WTC11 (cell line): ENCODE measurements at regions not wholly inside any gene's neighbourhood (a gene's known extent, or its start where the extent isn't known, plus 50 kb on each side); places are given as distances from the start of the nearest gene placed in this dataset.
A peak's percentile ranks its signal among the peaks of the same experiment; 100 is the strongest.

Experiments used
- ATAC-seq: fragments of 200-7000 bp; cut with Tn5 transposase; 2 replicates; pipeline ENCODE4 v1.10.0; 2021; ENCODE audit warnings: mild to moderate bottlenecking, moderate library complexity
- CTCF ChIA-PET: fragments of 300-600 bp; sonication (Branson Sonifier 250); formaldehyde crosslinking; loops from one replicate; lab custom pipeline; 2021; ENCODE audit warnings: antibody characterized with exemption; lab: Charles Lee
- POLR2A ChIA-PET: fragments of 350-600 bp; sonication (Branson Sonifier 250); formaldehyde crosslinking; loops from one replicate; lab custom pipeline; 2021; ENCODE audit warnings: antibody characterized with exemption; lab: Charles Lee
- DNase-seq: peaks from one replicate; pipeline ENCODE4 v3.0.0; 2021; ENCODE audit warnings: low spot score
- H3K27ac Mint-ChIP-seq: 2 replicates; pipeline ENCODE4 v1.8.0; 2021; ENCODE audit warnings: mixed read lengths
- H3K27me3 Mint-ChIP-seq: 2 replicates; pipeline ENCODE4 v1.8.0; 2021; ENCODE audit warnings: low read depth, mild to moderate bottlenecking, moderate library complexity, mixed read lengths
- H3K36me3 Mint-ChIP-seq: 2 replicates; pipeline ENCODE4 v1.8.0; 2021; ENCODE audit warnings: mixed read lengths
- H3K4me1 Mint-ChIP-seq: 2 replicates; pipeline ENCODE4 v1.8.0; 2022; ENCODE audit warnings: mixed read lengths
- H3K4me3 Mint-ChIP-seq: 2 replicates; pipeline ENCODE4 v1.8.0; 2021; ENCODE audit warnings: mild to moderate bottlenecking, moderate library complexity, mixed read lengths
- H3K9me3 Mint-ChIP-seq: 2 replicates; pipeline ENCODE4 v1.8.0; 2021; ENCODE audit warnings: mixed read lengths
- CBFB ChIP-seq: sonication (generic); formaldehyde crosslinking; IDR thresholded peaks from 2 replicates; pipeline ENCODE4 v1.8.1; 2022; ENCODE audit warnings: mild to moderate bottlenecking, low read depth, missing genetic modification reagents
- E2F1 ChIP-seq: sonication (generic); formaldehyde crosslinking; IDR thresholded peaks from 2 replicates; pipeline ENCODE4 v1.8.0; 2022; ENCODE audit warnings: mild to moderate bottlenecking, missing genetic modification reagents
- EMX1 ChIP-seq: fragments of 250-450 bp; sonication (Bioruptor Pico); IDR thresholded peaks from 2 replicates; pipeline ENCODE4 v1.8.0; 2021; ENCODE audit warnings: mild to moderate bottlenecking
- GTF2I ChIP-seq: fragments of 250-450 bp; sonication (Bioruptor Pico); conservative IDR thresholded peaks from 2 replicates; pipeline ENCODE4 v1.4.0; 2021; ENCODE audit warnings: mild to moderate bottlenecking
- HMGXB4 ChIP-seq: sonication (generic); formaldehyde crosslinking; IDR thresholded peaks from 2 replicates; pipeline ENCODE4 v1.8.1; 2023; ENCODE audit warnings: mild to moderate bottlenecking, moderate library complexity, missing genetic modification reagents
- KAT7 ChIP-seq: sonication (generic); formaldehyde crosslinking; IDR thresholded peaks from 2 replicates; pipeline ENCODE4 v1.8.1; 2023; ENCODE audit warnings: missing genetic modification reagents, mild to moderate bottlenecking, borderline replicate concordance
- NFE2L1 ChIP-seq: sonication (generic); formaldehyde crosslinking; IDR thresholded peaks from 2 replicates; pipeline ENCODE4 v1.8.1; 2023; ENCODE audit warnings: missing genetic modification reagents
- NR3C1 ChIP-seq: sonication (generic); formaldehyde crosslinking; conservative IDR thresholded peaks from 2 replicates; pipeline ENCODE4 v1.8.1; 2023; ENCODE audit warnings: low read depth, mild to moderate bottlenecking, missing genetic modification reagents
- OVOL2 ChIP-seq: fragments of 250-450 bp; sonication (Bioruptor Pico); IDR thresholded peaks from 2 replicates; pipeline ENCODE4 v1.9.0; 2021; ENCODE audit warnings: mild to moderate bottlenecking, borderline replicate concordance
- PREB ChIP-seq: sonication (generic); formaldehyde crosslinking; IDR thresholded peaks from 2 replicates; pipeline ENCODE4 v1.8.1; 2022; ENCODE audit warnings: mild to moderate bottlenecking, missing genetic modification reagents, moderate library complexity, borderline replicate concordance
- SOX15 ChIP-seq: fragments of 250-450 bp; sonication (Bioruptor Pico); IDR thresholded peaks from 2 replicates; pipeline ENCODE4 v1.9.0; 2021; ENCODE audit warnings: mild to moderate bottlenecking
- SP1 ChIP-seq: sonication (generic); formaldehyde crosslinking; conservative IDR thresholded peaks from 2 replicates; pipeline ENCODE4 v1.8.1; 2022; ENCODE audit warnings: missing genetic modification reagents
- TCF7 ChIP-seq: sonication (generic); formaldehyde crosslinking; IDR thresholded peaks from 2 replicates; pipeline ENCODE4 v1.8.0; 2022; ENCODE audit warnings: mild to moderate bottlenecking, low read depth, missing genetic modification reagents, moderate library complexity
- TEAD4 ChIP-seq: sonication (generic); formaldehyde crosslinking; IDR thresholded peaks from 2 replicates; pipeline ENCODE4 v1.8.0; 2022; ENCODE audit warnings: mild to moderate bottlenecking, missing genetic modification reagents
- USF1 ChIP-seq: sonication (generic); formaldehyde crosslinking; IDR thresholded peaks from 2 replicates; pipeline ENCODE4 v1.8.0; 2022; ENCODE audit warnings: mild to moderate bottlenecking, missing genetic modification reagents
- ZNF317 ChIP-seq: sonication (generic); formaldehyde crosslinking; IDR thresholded peaks from 2 replicates; pipeline ENCODE4 v1.8.1; 2023; ENCODE audit warnings: low read depth, mild to moderate bottlenecking, moderate library complexity, missing genetic modification reagents, borderline replicate concordance
- TF ChIP-seq, protein P1 (sequence below): fragments of 250-450 bp; sonication (Bioruptor Pico); IDR thresholded peaks from 2 replicates; pipeline ENCODE4 v1.9.0; 2021; ENCODE audit warnings: mild to moderate bottlenecking
- TF ChIP-seq, protein P2 (sequence below): sonication (generic); formaldehyde crosslinking; IDR thresholded peaks from 2 replicates; pipeline ENCODE4 v1.8.0; 2022; ENCODE audit warnings: mild to moderate bottlenecking, missing genetic modification reagents
- TF ChIP-seq, protein P3 (sequence below): fragments of 250-450 bp; sonication (Bioruptor Pico); IDR thresholded peaks from 2 replicates; pipeline ENCODE4 v1.9.0; 2021; ENCODE audit warnings: moderate library complexity, mild to moderate bottlenecking, inconsistent platforms, borderline replicate concordance

- ChIA-PET CTCF (no interaction called here), POLR2A (no interaction called here)
- Mint-ChIP-seq H3K27me3 (no peaks in the 10 kb centered on the region), H3K9me3 (no peaks in the 10 kb centered on the region), H3K4me1 (peaks cover 43% of the 10 kb centered on the region), H3K36me3 (no peaks in the 10 kb centered on the region), H3K4me3 (no peak overlapping the region), H3K27ac (no peak overlapping the region)
- no peak for ATAC-seq
- no peak for DNase-seq
- TF ChIP-seq SOX15 (CRISPR knock-in tag) (no peak), OVOL2 (no peak), SP1 (CRISPR knock-in tag) (no peak), GTF2I (no peak), HMGXB4 (CRISPR knock-in tag) (no peak)
- TF ChIP-seq, all 79 proteins: peak for 0
Observed at GRCh38 chr4:181755846-181756245, 487.4 kb upstream of the TENM3 start.

DNA sequence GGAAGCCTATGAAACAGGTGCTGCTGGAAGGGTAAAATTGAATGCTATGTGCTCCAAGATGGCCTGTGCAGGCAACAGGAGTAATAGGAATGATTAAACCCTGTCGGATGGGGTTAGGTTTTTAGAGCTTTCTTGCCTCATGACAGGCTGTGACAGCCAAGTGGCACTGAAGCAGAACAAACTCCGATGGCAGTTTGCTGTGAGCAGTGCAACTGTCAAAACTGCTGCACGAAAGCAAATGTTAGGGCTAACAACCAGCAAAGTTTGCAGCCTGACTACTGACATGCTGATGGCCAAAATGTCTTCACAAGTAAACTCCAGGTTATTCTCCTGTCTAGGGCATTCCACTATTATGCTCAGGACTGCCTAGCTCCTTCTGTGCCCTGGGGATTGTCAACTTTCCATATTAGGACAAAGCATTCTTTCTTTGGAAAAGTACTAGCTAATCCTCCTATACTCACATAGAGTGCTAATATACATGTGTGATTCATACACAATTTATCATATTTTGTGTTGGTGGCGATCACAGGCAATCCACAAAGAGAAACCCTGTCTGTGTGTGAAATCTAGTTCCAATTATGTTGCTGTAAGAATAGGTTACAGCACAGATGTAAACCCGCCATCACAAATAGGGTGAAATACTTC is 486.6 kb upstream of the TENM3 start:
- ChIA-PET CTCF (no interaction called here), POLR2A (no interaction called here)
- Mint-ChIP-seq H3K4me3 (no peak overlapping the region), H3K9me3 (no peaks in the 10 kb centered on the region), H3K27ac (no peak overlapping the region), H3K36me3 (no peaks in the 10 kb centered on the region), H3K27me3 (no peaks in the 10 kb centered on the region)
- ATAC-seq (peak; percentile 28), DNase-seq (no peak)
- no peak for TF ChIP-seq TEAD4 (CRISPR knock-in tag)
- no peak for TF ChIP-seq NFE2L1
- TF ChIP-seq USF1 (CRISPR knock-in tag): no peak
- no peak for TF ChIP-seq NR3C1 (CRISPR knock-in tag)
- no peak for TF ChIP-seq TCF7 (CRISPR knock-in tag)
- TF ChIP-seq, protein P1, sequence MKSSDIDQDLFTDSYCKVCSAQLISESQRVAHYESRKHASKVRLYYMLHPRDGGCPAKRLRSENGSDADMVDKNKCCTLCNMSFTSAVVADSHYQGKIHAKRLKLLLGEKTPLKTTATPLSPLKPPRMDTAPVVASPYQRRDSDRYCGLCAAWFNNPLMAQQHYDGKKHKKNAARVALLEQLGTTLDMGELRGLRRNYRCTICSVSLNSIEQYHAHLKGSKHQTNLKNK (CRISPR knock-in tag): no peak
- no peak for TF ChIP-seq CBFB (CRISPR knock-in tag)
- TF ChIP-seq SOX15 (CRISPR knock-in tag): no peak
- TF ChIP-seq, protein P2, sequence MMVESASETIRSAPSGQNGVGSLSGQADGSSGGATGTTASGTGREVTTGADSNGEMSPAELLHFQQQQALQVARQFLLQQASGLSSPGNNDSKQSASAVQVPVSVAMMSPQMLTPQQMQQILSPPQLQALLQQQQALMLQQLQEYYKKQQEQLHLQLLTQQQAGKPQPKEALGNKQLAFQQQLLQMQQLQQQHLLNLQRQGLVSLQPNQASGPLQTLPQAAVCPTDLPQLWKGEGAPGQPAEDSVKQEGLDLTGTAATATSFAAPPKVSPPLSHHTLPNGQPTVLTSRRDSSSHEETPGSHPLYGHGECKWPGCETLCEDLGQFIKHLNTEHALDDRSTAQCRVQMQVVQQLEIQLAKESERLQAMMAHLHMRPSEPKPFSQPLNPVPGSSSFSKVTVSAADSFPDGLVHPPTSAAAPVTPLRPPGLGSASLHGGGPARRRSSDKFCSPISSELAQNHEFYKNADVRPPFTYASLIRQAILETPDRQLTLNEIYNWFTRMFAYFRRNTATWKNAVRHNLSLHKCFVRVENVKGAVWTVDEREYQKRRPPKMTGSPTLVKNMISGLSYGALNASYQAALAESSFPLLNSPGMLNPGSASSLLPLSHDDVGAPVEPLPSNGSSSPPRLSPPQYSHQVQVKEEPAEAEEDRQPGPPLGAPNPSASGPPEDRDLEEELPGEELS (CRISPR knock-in tag): no peak
- no peak for TF ChIP-seq E2F1
- no peak for TF ChIP-seq EMX1
- TF ChIP-seq KAT7 (CRISPR knock-in tag): no peak
- TF ChIP-seq, protein P3, sequence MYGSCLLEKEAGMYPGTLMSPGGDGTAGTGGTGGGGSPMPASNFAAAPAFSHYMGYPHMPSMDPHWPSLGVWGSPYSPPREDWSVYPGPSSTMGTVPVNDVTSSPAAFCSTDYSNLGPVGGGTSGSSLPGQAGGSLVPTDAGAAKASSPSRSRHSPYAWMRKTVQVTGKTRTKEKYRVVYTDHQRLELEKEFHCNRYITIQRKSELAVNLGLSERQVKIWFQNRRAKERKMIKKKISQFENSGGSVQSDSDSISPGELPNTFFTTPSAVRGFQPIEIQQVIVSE (CRISPR knock-in tag): no peak
- no peak for TF ChIP-seq ZNF317
- no peak for TF ChIP-seq PREB
- TF ChIP-seq, all 79 proteins: peak for 0
- H3K4me1 Mint-ChIP-seq: peaks cover 40% of the 10 kb centered on the region
